ENCODE measurements at regions not wholly inside any gene's neighbourhood (a gene's known extent, or its start where the extent isn't known, plus 50 kb on each side); places are given as distances from the start of the nearest gene placed in this dataset.
"Not testable (repeated sequence)": the region's sequence is repeated elsewhere in the genome, so short reads cannot be mapped to it uniquely, and the experiment has no call there.

GRCh38 chr11:93032580-93032979 is 63.1 kb downstream of the MTNR1B start:
- DNase-seq = no peak

GRCh38 chr11:93033093-93033492 is 63.6 kb downstream of the MTNR1B start:
- DNase-seq = no peak

- no peak for DNase-seq
Observed at GRCh38 chr11:93034031-93034722, 64.7 kb downstream of the MTNR1B start.

- no peak for DNase-seq
Observed at GRCh38 chr11:93034723-93035039, 65.2 kb downstream of the MTNR1B start.

GRCh38 chr11:93038521-93038920 is 69.1 kb downstream of the MTNR1B start:
- DNase-seq = no peak

GRCh38 chr11:93039531-93040240 is 70.2 kb downstream of the MTNR1B start:
- DNase-seq = no peak

GRCh38 chr11:93041682-93042081 is 72.2 kb downstream of the MTNR1B start:
- DNase-seq = no peak

- not testable (repeated sequence) for DNase-seq
Observed at GRCh38 chr11:93043186-93043585, 73.7 kb downstream of the MTNR1B start.

GRCh38 chr11:93049740-93050139 is 80.3 kb downstream of the MTNR1B start:
- no peak for DNase-seq

GRCh38 chr11:93051186-93051585 is 81.7 kb downstream of the MTNR1B start:
- no peak for DNase-seq

- DNase-seq = no peak
Observed at GRCh38 chr11:93053864-93054263, 84.4 kb downstream of the MTNR1B start.

- DNase-seq = no peak
Observed at GRCh38 chr11:93054279-93054678, 84.8 kb downstream of the MTNR1B start.

- DNase-seq = no peak
Observed at GRCh38 chr11:93054881-93055280, 85.4 kb downstream of the MTNR1B start.

- DNase-seq = no peak
Observed at GRCh38 chr11:93059117-93059957, 89.9 kb downstream of the MTNR1B start.

- DNase-seq = no peak
Observed at GRCh38 chr11:93063086-93063485, 93.6 kb downstream of the MTNR1B start.

GRCh38 chr11:93065074-93065674 is 95.7 kb downstream of the MTNR1B start:
- not testable (repeated sequence) for DNase-seq

- no peak for DNase-seq
Observed at GRCh38 chr11:93067881-93068390, 98.5 kb downstream of the MTNR1B start.

- no peak for DNase-seq
Observed at GRCh38 chr11:93072229-93072914, 102.9 kb downstream of the MTNR1B start.

- no peak for DNase-seq
Observed at GRCh38 chr11:93073026-93073425, 103.6 kb downstream of the MTNR1B start.

GRCh38 chr11:93073508-93074280 is 104.2 kb downstream of the MTNR1B start:
- DNase-seq = no peak

GRCh38 chr11:93074352-93074751 is 104.9 kb downstream of the MTNR1B start:
- DNase-seq = no peak

- no peak for DNase-seq
Observed at GRCh38 chr11:93075782-93076181, 106.3 kb downstream of the MTNR1B start.

Measured in hippocampal formation (tissue), 2 donors.